ENCODE measurements at regions not wholly inside any gene's neighbourhood (a gene's known extent, or its start where the extent isn't known, plus 50 kb on each side); places are given as distances from the start of the nearest gene placed in this dataset.

- H3K27ac ChIP-seq: peak overlapping the region in 2 of 12 donors; percentile 31 to 37
- intact Hi-C loops (cut with DNase I): loop anchor here in 5 of 10 donors (5.0 to 10.0 kb wide), 4 partner anchors 48 to 188 kb away; partner anchors contain the start of gene SNX18 (in 1 of the 5)
Measured at GRCh38 chr5:54704825-54705224, 187.3 kb downstream of the SNX18 start.

DNA sequence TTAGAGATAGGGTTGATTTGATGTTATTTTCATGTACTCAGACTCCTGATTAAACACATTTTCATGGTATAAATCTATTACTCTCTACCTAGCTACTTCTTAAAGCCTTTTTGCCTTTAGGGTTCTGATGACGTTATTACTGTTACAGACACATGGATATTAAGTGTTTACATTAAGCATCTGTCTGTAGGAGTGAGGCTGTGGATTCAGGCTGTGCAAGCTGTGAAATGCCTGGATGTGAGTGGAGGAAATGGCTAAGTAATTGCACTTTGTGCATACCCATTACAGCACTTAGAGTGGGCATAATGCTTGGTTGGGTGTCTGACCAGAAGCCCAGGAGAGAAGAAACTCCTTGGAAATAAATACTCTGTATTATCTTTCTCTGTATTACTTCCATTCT is 186.8 kb downstream of the SNX18 start:
- Histone ChIP-seq H3K27me3 (no peaks in the 10 kb centered on the region), H3K27ac (no peak overlapping the region), H3K36me3 (no peaks in the 10 kb centered on the region), H3K4me1 (peaks cover 0 to 56% (median 35%) of the 10 kb centered on the region in 12 donors), H3K9me3 (no peaks in the 10 kb centered on the region), H3K4me3 (no peak overlapping the region)
- intact Hi-C loops (cut with DNase I): loop anchor here in 5 of 10 donors (5.0 to 10.0 kb wide), 4 partner anchors 47 to 187 kb away; partner anchors contain the start of gene SNX18 (in 1 of the 5)
- DNase-seq (no peak), ATAC-seq (no peak)
- 85 to 98% (median 91%) methylated on average over 1 of the region's 1 CpG for WGBS, 4 donors
- TF ChIP-seq CTCF (IDR thresholded peaks at IDR 0.05) (no peak), POLR2A (IDR thresholded peaks at IDR 0.05) (no peak)

More at GRCh38 chr5:54704825-54705224, 187.3 kb downstream of the SNX18 start:
- Histone ChIP-seq H3K36me3 (no peaks in the 10 kb centered on the region), H3K9me3 (peaks cover 0 to 1% (median 0%) of the 10 kb centered on the region in 12 donors), H3K4me3 (no peak overlapping the region), H3K4me1 (peaks cover 0 to 56% (median 35%) of the 10 kb centered on the region in 12 donors), H3K27me3 (no peaks in the 10 kb centered on the region)
- TF ChIP-seq POLR2A (IDR thresholded peaks at IDR 0.05) (no peak), CTCF (IDR thresholded peaks at IDR 0.05) (no peak)
- DNase-seq (peak in 2 of 5 donors; percentile 29 to 45), ATAC-seq (peak; percentile 66 to 80 (median 77))
- WGBS, 4 donors: 54 to 71% (median 64%) methylated on average over 3 of the region's 3 CpGs

GRCh38 chr5:54703565-54704255 is 186.2 kb downstream of the SNX18 start:
- 72 to 87% (median 77%) methylated on average over 10 of the region's 10 CpGs for WGBS, 4 donors

More at GRCh38 chr5:54703565-54704255, 186.2 kb downstream of the SNX18 start:
- no peaks in the 10 kb centered on the region for H3K36me3 ChIP-seq
- no peak for DNase-seq
- no peaks in the 10 kb centered on the region for H3K27me3 ChIP-seq
- peak overlapping the region in 7 of 12 donors; percentile 3 to 67 (median 32) for H3K27ac ChIP-seq
- no peak for TF ChIP-seq CTCF (IDR thresholded peaks at IDR 0.05)
- TF ChIP-seq POLR2A (IDR thresholded peaks at IDR 0.05): no peak
- no peaks in the 10 kb centered on the region for H3K9me3 ChIP-seq
- no peak overlapping the region for H3K4me3 ChIP-seq
- peak in 2 of 4 donors; percentile 18 to 50 for ATAC-seq
- H3K4me1 ChIP-seq: peaks cover 0 to 56% (median 35%) of the 10 kb centered on the region in 12 donors
- intact Hi-C loops (cut with DNase I): loop anchor here in 5 of 10 donors (5.0 to 10.0 kb wide), 4 partner anchors 46 to 186 kb away; partner anchors contain the start of gene SNX18 (in 1 of the 5)
